Suprapubic skin (tissue), 3 donors: ENCODE measurements at regions not wholly inside any gene's neighbourhood (a gene's known extent, or its start where the extent isn't known, plus 50 kb on each side); places are given as distances from the start of the nearest gene placed in this dataset.

Source experiments
- CTCF ChIP-seq, 2 donors: fragments of 200-600 bp in 1 of 2; fragments of 450-650 bp in 1 of 2; sonication (generic) in 1 of 2; IDR thresholded peaks; one replicate each; pipeline ENCODE4 v1.5.1; 2016 to 2019; ENCODE audit warnings: antibody characterized with exemption in 2 of 2, mild to moderate bottlenecking in 1 of 2, moderate library complexity in 1 of 2
- POLR2A ChIP-seq, 2 donors: fragments of 450-650 bp; IDR thresholded peaks; one replicate each; pipeline ENCODE4 v1.6.1; 2017; ENCODE audit warnings: antibody characterized with exemption in 2 of 2, mild to moderate bottlenecking in 2 of 2, moderate library complexity in 2 of 2

GRCh38 chr2:204239411-204240165 is 303.0 kb downstream of the ICOS start:
- TF ChIP-seq CTCF (IDR thresholded peaks at IDR 0.05) (no peak), POLR2A (IDR thresholded peaks at IDR 0.05) (no peak)
